ENCODE measurements at regions not wholly inside any gene's neighbourhood (a gene's known extent, or its start where the extent isn't known, plus 50 kb on each side); places are given as distances from the start of the nearest gene placed in this dataset.

DNA sequence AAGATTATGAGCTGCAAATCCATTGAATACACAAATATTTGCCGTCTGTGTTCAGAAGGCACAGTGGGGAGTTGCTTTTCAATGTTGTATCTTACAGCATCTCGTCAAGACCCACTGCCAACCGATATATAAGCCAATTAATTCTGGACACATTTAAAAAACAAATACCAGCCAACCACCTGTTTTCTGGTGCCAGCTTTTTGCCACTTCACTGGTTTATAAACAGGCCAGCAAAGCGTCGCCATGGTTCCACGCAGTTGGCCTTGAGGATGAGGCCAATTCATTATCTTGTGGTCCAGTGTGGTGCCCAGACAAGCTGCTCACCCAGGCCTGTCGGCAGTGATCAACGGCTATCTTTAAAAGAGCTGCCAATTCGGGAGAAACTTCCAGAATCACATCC is 321.0 kb downstream of the TCERG1L start:
- DNase-seq = no peak

DNA sequence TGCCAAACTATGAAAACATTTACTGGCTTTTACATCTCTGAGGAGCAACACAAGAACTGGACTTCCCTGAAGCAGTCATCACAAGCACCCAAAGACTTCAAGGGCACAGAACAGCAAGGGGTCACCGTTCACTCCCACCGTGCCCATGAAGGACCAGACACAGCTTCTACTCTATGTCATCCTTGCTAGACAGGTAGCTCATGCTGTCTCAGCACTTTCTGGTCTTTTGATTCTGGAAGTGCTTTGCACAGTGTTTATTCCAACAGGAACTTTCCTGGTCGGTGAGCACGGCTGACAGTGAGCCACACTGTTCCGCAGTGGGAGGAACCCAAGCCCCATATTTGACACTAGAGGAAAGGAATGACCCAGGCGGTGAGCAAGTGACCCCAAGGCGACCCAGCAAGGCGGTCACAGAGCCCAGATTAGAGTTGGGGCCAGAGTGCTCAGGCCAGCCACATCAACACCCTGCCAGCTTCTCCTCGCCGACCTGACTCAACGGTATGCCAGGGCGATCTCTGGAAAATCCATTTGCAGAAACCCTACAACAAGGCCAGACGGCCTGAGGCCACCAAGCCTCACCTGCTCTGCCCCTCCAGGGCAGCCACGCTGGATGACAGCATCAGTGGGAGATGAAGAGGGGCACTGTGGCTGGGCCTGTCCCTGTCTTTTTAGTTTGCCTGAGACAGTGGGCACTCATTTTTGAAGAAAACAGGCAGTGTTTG is 318.6 kb downstream of the TCERG1L start:
- DNase-seq = no peak

DNA sequence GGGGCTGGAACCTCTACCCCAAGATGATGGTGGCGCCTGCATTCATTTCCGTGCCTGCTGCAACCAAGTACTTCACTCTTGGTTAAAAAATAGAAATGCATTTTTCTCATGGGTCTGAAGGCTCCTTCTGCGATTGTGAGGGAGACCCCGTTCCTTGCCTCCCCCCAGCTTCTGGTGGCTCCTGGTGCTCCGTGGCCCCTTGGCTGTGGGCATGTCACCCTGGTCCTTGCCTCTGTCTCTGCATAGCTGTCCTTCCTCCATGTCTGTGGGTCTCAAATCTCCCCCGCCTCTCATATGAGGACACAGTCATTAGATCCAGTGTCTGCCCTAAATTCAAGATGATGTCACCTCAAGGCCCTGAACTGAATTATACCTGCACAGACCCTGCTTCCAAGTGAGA is 317.9 kb downstream of the TCERG1L start:
- DNase-seq = no peak

DNA sequence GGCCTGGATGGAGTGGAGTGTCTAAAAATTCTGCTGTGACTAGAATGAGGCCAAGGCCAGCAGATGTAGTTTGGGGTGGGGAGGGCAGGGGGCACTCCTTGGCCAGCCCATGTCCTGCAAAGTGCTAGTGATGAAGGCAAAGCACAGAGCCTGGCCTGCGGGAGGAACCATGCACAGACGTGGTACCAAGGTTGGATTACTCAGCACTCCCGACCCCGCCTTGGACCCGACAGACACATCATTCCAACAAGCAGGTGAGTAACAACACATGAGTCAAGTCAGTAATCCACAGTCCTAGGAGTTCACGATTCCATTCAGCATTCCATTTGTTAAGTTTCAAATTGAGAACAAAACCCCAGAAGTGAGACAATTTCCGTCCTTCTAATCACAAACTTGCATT is 317.3 kb downstream of the TCERG1L start:
- no peak for DNase-seq

DNA sequence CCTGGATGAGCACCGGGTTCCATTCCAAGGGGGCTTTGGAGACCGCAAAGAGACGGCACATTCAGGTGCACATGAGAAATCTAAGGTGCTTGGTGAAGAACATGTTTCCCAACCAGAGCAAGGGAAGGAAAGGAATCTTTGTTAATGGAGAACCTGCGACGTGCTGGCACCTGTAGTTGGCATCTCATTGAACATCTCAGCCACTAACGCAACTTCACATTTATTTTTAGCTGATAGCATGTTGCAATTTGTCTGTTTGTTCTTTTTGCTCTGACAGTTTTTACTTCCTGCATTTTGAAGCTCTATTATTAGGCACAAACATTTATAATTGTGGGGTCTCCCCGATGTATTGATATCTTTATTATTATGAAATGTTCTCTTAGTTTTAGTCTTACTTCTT is 316.7 kb downstream of the TCERG1L start:
- DNase-seq = no peak

DNA sequence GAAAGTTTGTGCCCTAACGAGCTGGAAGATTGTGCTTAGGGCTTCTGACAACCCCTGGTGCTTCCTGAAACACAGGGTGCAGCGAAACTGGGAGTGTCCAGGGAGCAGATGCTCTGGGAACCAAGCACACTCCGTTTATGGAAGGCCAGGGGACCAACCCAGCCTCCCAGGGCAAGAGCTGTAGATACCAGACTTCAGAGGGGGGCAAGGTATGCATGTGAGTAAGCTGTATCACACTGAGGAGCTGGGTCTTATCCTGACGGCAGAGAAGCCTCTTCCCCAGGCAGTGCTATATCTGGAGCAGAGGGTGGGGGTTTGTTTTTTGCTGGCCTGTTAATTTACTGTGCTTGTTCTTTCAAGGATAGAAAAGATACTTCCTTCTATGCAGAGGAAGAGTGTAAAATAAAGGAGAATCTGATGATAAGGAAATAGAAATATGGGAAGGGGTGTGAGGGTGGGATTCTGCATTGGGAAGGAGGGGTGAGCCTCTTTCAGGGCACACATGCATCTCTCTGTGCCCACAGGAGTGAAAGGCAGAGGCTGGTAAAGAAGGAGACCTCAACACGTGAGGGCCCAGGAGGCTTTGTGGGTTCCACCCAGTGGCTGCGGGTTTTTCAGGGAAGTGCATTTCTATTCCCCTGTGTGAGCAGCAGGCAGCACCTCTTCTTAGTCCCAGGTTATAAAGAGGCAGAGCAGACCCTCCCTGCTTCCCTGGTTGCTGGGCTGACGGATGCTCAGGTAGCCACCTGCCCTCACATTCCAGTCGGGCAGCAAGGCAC is 314.1 kb downstream of the TCERG1L start:
- DNase-seq = no peak

DNA sequence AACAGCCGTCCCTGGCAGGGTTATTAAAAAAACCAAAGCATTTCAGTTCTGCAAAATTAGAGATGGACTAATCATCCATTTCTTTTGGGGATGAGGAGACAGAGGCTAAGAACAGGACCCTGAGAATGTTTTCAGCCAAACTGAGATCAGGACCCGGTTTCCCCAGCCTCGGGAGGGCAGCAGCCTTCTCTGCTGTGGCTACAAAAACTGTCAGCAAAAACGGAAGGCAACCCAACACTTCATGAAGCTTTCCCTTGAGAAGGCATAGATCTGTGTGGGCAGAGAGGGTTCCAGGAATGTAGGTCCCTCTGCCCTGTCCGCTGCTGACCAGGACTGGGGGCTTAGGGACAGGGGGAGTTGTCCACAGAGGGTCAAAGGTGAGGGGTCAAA is 313.5 kb downstream of the TCERG1L start:
- DNase-seq = no peak

DNA sequence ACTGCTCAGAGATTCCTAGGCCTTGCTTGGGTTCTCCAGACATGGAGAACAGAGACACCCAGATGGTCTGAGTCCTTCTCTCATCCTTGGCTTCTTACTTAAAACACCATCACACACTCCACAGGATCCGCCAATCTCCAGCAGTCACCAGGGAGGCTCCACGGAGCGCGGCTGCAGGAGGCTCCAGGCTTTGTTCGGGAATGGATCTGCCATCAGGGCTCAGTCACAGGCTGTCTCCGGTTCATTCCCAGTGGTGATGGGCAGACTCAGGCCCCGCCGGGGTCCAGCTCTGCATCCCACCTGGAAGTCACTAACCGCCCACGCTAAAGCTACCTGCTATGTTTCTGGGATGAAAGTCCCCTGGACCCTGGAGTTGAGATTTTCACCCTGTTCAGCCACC is 312.9 kb downstream of the TCERG1L start:
- DNase-seq = no peak

DNA sequence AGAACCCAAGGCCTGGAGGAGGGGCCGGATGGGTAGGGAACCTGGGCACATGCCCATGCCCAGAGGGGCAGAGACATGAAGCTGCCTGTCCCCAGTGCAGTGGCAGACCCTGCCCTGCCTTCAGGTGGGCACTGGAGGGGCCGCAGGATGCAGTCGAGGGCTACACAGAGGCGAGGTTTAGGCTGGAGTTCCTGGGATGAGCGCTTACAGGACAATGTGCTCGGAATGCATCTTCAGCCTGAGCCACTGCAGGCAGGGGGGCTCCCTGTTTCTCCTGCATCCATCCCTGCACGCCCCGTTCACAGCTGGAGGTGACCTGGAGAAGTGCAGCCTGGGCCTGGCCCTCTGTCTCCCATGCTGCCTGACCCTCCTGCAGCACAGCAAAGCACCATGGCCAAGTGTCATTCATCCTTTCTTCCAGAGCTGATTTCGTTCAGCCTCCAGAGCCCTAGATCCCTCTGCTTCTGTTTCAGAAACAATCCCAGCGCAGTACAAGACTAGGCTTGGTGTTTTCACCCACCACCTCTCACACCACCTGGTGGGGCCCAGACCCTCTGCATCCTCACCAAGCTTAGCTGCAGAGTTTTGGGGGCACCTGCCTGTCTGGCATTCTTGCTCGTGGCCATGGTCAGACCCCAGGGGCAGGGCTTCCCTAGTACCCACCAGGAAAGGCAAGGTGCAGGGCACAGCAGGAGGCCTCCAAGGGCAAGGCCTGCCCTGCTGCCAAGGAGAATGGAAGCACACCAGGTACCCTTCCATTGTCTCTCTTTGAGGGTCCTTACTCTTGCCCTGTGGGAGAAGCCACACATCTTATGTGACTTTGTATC is 311.9 kb downstream of the TCERG1L start:
- no peak for DNase-seq

DNA sequence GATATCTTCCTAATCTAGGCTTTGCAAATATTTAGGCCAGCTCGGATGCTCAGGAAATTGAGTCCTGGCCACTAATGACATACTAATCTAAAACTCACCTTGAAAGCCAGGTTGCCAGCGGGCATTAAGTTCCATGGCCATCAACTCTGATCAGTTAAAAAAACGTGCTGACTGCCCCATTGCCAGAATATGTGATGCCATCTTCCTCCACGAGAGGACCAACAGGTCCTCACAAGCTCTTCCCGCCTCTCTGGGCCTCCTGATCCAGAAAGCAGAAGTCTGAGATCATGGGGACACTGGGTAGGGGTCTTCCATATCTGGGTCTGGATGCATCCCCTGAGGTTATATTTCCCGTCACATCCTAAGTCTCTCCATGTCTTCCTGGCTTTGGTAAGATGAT is 311.3 kb downstream of the TCERG1L start:
- no peak for DNase-seq

DNA sequence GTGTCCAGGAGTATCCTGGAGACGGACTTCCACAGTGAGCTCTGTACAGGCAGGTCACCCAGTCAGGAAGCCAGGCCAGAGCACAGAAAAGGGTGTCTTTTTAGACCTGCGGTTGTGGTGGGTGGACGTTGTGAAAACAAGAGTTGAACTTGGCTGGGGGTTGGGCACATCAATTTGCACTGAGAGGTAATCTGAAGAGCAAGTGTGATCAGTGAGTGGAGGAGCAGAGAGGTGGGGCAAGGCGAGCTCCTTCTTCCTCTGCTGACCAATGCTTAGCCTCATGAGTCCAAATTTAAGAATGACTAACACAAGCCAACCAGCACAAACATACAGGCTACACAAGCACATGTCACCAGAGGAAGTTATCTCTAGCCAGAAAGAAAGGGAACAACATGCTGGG is 310.8 kb downstream of the TCERG1L start:
- DNase-seq = no peak

DNA sequence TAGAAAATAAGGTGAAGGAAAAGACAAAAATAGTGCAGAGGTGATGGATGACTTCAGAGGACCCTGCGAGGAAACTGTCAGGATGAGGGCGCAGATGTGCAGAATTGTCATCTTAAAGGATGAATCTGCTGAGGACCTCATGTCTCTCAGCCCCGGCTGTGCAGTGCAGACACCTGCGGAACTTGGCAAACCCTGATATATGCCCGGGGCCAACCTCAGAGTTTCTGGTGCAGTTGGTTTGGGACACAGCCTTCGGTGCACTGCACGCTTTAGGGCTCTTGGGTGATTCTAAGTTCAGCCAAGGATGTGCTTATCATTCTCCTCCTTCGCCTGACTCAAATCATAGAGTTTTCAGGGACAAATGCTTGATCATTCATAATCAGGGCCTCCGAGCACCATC is 310.1 kb downstream of the TCERG1L start:
- DNase-seq = no peak

DNA sequence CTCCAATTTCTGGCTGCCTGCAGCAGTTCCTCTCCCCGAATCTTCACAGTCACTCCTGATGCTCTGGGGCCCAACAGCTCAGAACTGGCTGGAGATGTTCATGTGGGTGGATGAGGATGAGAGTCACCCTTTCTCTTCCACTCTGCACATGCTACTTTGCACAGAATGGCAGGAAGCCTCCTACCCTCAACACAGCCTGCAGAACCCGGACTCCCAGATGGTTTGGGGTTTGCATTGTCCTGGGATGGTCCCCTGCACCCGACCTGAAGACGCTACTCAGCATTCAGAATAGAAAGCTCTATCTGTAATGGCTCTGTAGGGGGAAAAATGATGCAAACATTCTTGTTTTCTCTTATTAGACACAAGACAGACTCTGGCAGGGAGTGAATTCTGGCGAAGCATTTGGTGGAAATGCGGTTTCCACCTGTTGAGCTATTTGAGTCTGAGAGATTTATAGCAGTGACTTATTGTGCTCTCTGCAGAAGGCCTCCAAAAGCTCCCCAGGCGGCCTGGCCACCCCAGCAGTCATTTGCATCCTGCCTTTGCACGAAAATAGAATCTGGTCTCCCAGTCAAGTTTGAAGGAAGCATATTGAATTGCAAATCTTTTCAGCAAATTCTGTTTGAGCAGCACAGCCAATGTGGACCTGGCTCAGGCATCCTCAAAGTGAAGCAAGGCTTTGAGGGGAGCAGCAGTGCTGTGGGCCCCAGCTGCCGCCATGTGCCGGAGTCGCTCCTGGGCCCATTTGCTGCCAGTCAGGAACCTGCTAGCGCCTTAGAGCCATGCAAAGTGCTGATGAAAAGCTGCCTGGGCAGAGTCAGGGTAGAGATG is 309.3 kb downstream of the TCERG1L start:
- DNase-seq = no peak

DNA sequence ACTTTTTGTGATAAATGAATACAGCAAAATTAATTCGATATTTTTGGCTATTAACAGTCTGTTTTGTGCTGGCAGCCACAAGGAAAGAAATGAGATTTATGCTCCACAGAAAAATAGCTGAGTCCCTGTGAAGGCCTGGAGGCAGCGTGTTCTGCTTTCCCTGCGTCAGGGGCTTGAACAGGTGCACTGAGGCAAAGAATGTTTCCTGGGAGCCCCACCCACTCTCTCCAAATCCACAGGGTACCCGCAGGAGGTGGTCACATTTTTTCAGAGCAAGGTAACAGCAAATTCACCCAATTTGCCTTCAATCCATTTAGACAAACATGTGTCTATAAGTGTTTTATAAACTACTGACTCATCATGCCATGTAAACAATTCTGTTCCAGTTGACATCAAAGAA is 308.1 kb downstream of the TCERG1L start:
- DNase-seq = no peak

DNA sequence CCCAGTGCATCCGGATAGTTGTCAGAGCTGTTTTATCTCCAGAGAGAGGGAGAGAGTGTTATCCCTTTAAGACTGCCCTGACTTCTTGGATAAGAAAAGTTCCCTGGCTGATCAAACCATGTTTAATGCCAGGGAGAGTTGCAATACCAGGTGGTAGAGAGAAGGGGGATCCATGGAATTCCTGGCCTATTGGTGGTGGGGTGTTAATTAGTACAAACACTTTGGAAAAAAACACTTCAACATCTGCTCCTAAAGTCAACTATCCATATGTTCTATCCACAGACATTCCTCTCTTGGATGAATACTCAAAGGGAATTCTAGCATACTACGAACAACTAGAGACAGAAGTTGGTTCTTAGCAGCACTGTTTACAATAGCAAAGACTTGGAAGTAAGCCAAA is 307.2 kb downstream of the TCERG1L start:
- no peak for DNase-seq

DNA sequence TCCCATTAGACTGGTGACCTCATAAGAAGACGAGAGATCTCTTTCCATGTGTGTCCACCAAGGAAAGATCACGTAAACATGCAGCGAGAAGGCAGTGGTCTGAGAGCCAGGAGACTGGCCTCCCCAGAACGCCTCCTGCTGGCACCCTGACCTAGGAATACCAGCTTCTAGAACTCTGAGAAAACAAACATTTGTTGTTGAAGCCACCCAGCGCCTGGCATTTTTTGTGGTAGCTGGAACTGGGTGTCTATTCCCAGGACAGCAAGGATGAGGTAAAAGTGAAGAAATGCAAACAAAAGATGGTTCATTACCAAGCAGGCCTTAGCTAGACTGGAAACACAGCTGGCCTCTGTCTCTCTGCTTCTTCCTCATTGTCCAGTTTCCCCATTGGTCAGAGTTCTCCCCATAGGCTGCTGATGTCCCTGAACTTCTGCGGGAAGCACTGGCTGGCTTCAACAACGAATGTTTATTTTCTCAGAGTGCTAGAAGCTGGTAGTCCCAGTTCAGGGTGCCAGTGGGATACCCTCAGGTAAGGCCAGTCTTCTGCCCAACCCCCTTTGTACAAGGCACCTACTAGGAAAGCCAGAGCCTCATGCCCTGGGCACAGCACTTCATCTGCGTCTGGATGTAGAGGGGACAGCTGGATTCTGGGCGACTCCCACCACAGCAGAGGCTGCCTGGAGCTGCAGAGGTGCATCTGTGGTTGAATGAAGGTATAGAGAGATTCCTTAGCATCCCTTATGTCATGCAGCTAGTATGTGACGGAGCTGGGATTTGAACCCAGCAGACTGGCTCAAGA is 304.9 kb downstream of the TCERG1L start:
- no peak for DNase-seq

DNA sequence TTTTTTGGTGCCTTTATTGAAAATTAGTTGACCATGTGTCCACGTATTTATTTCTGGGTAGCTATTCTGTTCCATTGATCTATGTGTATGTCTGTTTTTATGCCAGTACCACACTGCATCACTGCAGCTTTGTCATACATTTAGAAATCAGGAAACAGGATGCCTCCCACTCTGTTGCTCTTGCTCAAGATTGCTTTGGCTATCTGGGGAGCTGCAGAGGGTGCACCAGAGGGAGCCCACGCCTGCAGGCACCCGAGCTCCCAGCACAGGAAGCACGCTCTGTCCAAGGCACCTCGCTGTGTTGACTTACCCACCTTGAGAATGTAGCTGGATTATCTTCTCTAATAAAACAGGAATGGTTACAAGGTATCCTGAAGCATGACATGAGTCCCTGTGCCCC is 301.7 kb downstream of the TCERG1L start:
- no peak for DNase-seq

DNA sequence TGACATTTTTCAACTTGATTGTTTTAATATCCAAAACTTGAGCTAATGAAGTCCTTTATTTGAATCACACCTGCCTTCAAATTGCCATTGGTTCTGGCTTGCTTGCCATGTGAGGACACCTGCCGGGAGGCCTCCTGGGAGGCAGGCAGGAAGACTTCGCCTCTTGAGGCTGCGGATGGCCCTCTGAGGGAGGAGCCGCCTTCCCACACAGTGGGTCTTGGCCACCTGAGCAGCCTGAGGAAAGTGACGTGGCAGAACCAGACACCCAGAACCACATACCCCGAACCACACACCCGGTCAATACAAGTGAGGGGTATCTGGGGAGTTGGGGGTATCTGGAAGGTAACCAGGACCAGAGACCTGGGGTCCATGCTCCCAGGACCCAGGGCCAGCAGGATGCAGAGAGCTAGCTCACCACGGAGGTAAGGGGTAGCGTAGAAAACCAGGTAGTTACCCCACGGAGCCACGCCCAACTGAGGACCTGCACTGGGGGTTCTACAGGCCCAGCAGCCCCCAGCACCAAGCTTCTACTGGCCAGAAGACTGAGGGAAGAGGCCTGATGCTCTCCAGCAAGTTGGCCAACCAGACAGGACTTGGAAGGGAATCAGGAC is 300.5 kb downstream of the TCERG1L start:
- no peak for DNase-seq

DNA sequence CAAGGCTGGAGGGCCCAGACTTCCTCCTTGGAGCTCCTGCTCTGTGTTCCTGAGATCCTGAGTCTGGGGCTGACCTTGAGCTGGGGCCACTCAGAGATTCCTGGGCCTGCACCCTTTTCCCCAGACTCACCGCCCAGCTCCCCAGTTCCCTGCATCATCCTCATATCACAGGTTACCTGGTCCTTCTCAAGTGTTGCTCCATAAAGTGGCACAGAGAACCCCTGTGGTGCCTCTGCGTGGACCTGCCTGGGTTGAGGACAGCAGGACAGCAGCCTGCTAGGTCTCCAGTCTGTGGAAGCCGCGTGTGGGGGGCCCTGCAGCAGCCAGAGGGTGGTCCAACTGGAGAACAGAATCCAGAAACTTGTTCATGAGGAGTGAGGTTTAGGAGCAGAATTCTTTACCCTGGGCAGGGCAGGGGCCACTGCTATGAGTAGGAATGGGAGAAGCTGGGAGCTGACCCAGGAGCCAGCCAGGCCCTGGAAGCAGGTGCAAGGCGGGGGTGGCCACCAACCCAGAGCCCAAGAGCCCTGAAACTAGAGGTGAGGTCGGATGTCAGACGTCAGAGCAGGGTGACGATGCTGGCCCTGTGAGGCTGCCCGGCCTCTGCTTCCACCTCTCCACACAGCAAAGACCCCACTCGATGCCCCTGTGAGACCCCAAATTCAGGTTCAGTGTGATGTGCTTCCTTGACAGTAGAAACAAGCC is 299.4 kb downstream of the TCERG1L start:
- no peak for DNase-seq

DNA sequence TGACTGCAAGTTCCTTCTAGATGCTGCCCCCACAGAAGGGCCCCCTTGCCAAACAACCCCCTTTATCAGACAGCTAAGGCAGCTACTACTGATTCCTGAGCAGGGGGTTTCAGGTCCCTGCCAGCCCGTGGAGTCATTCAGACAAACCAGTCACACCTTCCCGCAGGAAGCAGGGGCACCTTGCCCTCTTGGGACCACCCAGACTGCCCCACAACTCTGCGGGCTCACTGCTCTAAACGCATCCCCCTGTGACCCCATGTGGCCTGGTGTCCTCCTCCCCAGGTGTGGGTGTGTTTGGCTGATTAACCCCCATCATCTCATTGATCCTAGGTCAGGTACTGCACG is 298.9 kb downstream of the TCERG1L start:
- DNase-seq = no peak

DNA sequence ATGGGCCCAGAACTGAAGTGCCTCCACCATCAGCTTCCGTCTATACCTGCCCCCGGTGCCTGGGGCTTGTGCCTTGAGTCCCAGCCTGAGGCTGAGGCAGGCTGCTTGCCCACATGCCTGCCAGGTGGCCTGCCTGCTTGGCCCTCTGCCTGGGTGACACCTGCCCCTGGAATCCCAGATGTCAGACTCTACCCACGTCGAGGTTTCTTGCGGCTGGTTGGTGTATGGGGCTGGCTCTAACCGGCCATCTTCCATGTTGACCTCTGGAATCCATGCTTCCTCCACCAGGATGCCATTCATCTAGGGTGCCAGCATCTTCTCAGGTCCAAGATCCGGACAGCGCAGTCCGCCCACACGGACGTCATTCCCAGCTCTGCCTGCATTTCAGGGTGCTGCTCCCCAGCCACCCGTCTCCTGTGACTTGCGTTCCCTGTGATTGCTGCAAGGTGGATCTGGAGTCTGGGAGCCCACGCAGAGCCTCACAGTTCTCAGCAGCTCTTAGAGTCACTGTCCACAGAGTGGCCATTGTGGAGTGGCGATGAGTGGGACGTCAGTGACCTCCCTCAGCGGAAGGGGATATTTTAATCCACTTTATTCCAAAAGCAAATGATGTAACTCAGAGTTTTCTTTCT is 298.1 kb downstream of the TCERG1L start:
- DNase-seq = no peak
